HEK293 (cell line): ENCODE measurements at regions not wholly inside any gene's neighbourhood (a gene's known extent, or its start where the extent isn't known, plus 50 kb on each side); places are given as distances from the start of the nearest gene placed in this dataset.

Experiments used
- CTCF ChIA-PET: fragments of 350-600 bp; formaldehyde crosslinking; extraction: SDS; loops from one replicate; lab custom pipeline; 2021; ENCODE audit warnings: antibody characterized with exemption; lab: Yijun Ruan, JAX
- POLR2A ChIA-PET: fragments of 300-600 bp; formaldehyde crosslinking; extraction: SDS; loops from one replicate; lab custom pipeline; 2020; ENCODE audit warnings: antibody characterized with exemption, inconsistent platforms; lab: Yijun Ruan, JAX
- H3K27ac ChIP-seq: fragments of 200-500 bp; sonication (Bioruptor generic); 2 replicates; pipeline ENCODE4 v1.5.1; 2014; ENCODE audit warnings: low read depth, low read length, control low read depth, inconsistent platforms; ENCODE audit errors: extremely low read depth
- H3K36me3 ChIP-seq, 2 experiments: fragments of 200-500 bp in 1 of 2; sonication (Bioruptor generic) in 1 of 2; 1 replicate in 1 of 2; 2 replicates in 1 of 2; pipeline ENCODE4 v1.5.1; 2014 to 2017; ENCODE audit warnings: inconsistent platforms in 2 of 2, low read length in 2 of 2; ENCODE audit not compliant: control insufficient read depth in 2 of 2, insufficient read depth in 1 of 2
- H3K4me1 ChIP-seq: fragments of 200-500 bp; sonication (Bioruptor generic); 2 replicates; pipeline ENCODE4 v1.5.1; 2014; ENCODE audit warnings: mild to moderate bottlenecking, low read length, inconsistent platforms; ENCODE audit not compliant: control insufficient read depth, insufficient read depth
- H3K4me3 ChIP-seq: 2 replicates; pipeline ENCODE4 v1.5.1; 2011; ENCODE audit warnings: low read depth, mild to moderate bottlenecking, control low read depth, low read length, moderate library complexity
- H3K9me3 ChIP-seq: fragments of 200-500 bp; sonication (Bioruptor generic); 2 replicates; pipeline ENCODE4 v1.5.1; 2014; ENCODE audit warnings: low read depth, low read length, inconsistent platforms; ENCODE audit not compliant: control insufficient read depth, insufficient read depth
- KLF8 ChIP-seq: fragments of 450-650 bp; formaldehyde crosslinking; IDR thresholded peaks from 2 replicates; pipeline ENCODE4 v1.5.1; 2016; ENCODE audit warnings: missing biosample characterization, missing genetic modification characterization
- PRDM1 ChIP-seq: fragments of 450-650 bp; formaldehyde crosslinking; IDR thresholded peaks from 2 replicates; pipeline ENCODE4; 2016; ENCODE audit warnings: missing biosample characterization, missing genetic modification characterization
- PRDM10 ChIP-seq: fragments of 450-650 bp; formaldehyde crosslinking; IDR thresholded peaks from 2 replicates; pipeline ENCODE4 v1.5.1; 2016; ENCODE audit warnings: missing biosample characterization, missing genetic modification characterization
- WT1 ChIP-seq: fragments of 450-650 bp; formaldehyde crosslinking; IDR thresholded peaks from 2 replicates; pipeline ENCODE4 v1.5.1; 2016; ENCODE audit warnings: missing biosample characterization, missing genetic modification characterization
- ZNF184 ChIP-seq: fragments of 450-650 bp; IDR thresholded peaks from 2 replicates; pipeline ENCODE4 v1.5.1; 2018; ENCODE audit warnings: missing biosample characterization, mild to moderate bottlenecking, missing genetic modification characterization
- ZNF274 ChIP-seq, 2 experiments: fragments of 200-500 bp in 1 of 2; fragments of 450-650 bp in 1 of 2; sonication (Bioruptor generic) in 1 of 2; formaldehyde crosslinking in 1 of 2; IDR thresholded peaks; 2 replicates each; pipeline versions ENCODE4 v1.5.1 to v1.6.1; 2014 to 2016; ENCODE audit warnings: borderline replicate concordance in 1 of 2, inconsistent platforms in 1 of 2, low read length in 1 of 2, missing biosample characterization in 1 of 2, missing genetic modification characterization in 1 of 2
- ZNF596 ChIP-seq: fragments of 450-650 bp; IDR thresholded peaks from 2 replicates; pipeline ENCODE4 v1.5.0; 2018; ENCODE audit warnings: missing biosample characterization, mild to moderate bottlenecking, missing genetic modification characterization, moderate library complexity
- ZNF664 ChIP-seq: fragments of 450-650 bp; formaldehyde crosslinking; IDR thresholded peaks from 2 replicates; pipeline ENCODE4 v1.5.1; 2016; ENCODE audit warnings: missing biosample characterization, missing genetic modification characterization
- ZNF777 ChIP-seq: fragments of 450-650 bp; formaldehyde crosslinking; IDR thresholded peaks from 2 replicates; pipeline ENCODE4 v1.5.1; 2017; ENCODE audit warnings: missing biosample characterization, missing genetic modification characterization, borderline replicate concordance
- TF ChIP-seq, protein P1 (sequence below): fragments of 450-650 bp; formaldehyde crosslinking; IDR thresholded peaks from 2 replicates; pipeline ENCODE4 v1.5.1; 2016; ENCODE audit warnings: missing biosample characterization, missing genetic modification characterization
- TF ChIP-seq, protein P2 (sequence below): fragments of 450-650 bp; formaldehyde crosslinking; IDR thresholded peaks from 2 replicates; pipeline ENCODE4 v1.5.1; 2016; ENCODE audit warnings: missing biosample characterization, missing genetic modification characterization
- TF ChIP-seq, protein P3 (sequence below): fragments of 450-650 bp; formaldehyde crosslinking; IDR thresholded peaks from 2 replicates; pipeline ENCODE4 v1.5.1; 2016; ENCODE audit warnings: missing biosample characterization, missing genetic modification characterization
- TF ChIP-seq, protein P4 (sequence below): sonication (generic); formaldehyde crosslinking; IDR thresholded peaks from 2 replicates; pipeline ENCODE4 v1.8.1; 2022; ENCODE audit warnings: mild to moderate bottlenecking, moderate library complexity, missing genetic modification reagents
- TF ChIP-seq, protein P5 (sequence below): fragments of 450-650 bp; formaldehyde crosslinking; optimal IDR thresholded peaks from 2 replicates; pipeline ENCODE3; 2016; ENCODE audit warnings: missing biosample characterization, mild to moderate bottlenecking, missing genetic modification characterization

- ChIA-PET POLR2A (no interaction called here), CTCF (no interaction called here)
- TF ChIP-seq PRDM10 (tag by site-specific recombination) (no peak), PRDM1 (tag by site-specific recombination) (no peak), ZNF184 (no peak), ZNF664 (no peak), ZNF777 (tag by site-specific recombination) (no peak), WT1 (no peak), KLF8 (tag by site-specific recombination) (no peak), ZNF274 (IDR thresholded peaks at IDR 0.05; ENCODE audit: low read length) (no peak), ZNF274 (tag by site-specific recombination; IDR thresholded peaks at IDR 0.05; ENCODE audit: borderline replicate concordance) (no peak), ZNF596 (tag by site-specific recombination) (no peak)
- TF ChIP-seq, protein P1, sequence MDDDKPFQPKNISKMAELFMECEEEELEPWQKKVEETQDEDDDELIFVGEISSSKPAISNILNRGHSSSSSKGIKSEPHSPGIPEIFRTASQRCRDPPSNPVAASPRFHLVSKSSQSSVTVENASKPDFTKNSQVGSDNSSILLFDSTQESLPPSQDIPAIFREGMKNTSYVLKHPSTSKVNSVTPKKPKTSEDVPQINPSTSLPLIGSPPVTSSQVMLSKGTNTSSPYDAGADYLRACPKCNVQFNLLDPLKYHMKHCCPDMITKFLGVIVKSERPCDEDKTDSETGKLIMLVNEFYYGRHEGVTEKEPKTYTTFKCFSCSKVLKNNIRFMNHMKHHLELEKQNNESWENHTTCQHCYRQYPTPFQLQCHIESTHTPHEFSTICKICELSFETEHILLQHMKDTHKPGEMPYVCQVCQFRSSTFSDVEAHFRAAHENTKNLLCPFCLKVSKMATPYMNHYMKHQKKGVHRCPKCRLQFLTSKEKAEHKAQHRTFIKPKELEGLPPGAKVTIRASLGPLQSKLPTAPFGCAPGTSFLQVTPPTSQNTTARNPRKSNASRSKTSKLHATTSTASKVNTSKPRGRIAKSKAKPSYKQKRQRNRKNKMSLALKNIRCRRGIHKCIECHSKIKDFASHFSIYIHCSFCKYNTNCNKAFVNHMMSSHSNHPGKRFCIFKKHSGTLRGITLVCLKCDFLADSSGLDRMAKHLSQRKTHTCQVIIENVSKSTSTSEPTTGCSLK (tag by site-specific recombination), result no peak
- TF ChIP-seq, protein P2, sequence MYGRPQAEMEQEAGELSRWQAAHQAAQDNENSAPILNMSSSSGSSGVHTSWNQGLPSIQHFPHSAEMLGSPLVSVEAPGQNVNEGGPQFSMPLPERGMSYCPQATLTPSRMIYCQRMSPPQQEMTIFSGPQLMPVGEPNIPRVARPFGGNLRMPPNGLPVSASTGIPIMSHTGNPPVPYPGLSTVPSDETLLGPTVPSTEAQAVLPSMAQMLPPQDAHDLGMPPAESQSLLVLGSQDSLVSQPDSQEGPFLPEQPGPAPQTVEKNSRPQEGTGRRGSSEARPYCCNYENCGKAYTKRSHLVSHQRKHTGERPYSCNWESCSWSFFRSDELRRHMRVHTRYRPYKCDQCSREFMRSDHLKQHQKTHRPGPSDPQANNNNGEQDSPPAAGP (tag by site-specific recombination), result no peak
- TF ChIP-seq, protein P3, sequence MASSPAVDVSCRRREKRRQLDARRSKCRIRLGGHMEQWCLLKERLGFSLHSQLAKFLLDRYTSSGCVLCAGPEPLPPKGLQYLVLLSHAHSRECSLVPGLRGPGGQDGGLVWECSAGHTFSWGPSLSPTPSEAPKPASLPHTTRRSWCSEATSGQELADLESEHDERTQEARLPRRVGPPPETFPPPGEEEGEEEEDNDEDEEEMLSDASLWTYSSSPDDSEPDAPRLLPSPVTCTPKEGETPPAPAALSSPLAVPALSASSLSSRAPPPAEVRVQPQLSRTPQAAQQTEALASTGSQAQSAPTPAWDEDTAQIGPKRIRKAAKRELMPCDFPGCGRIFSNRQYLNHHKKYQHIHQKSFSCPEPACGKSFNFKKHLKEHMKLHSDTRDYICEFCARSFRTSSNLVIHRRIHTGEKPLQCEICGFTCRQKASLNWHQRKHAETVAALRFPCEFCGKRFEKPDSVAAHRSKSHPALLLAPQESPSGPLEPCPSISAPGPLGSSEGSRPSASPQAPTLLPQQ, result no peak
- TF ChIP-seq, protein P4, sequence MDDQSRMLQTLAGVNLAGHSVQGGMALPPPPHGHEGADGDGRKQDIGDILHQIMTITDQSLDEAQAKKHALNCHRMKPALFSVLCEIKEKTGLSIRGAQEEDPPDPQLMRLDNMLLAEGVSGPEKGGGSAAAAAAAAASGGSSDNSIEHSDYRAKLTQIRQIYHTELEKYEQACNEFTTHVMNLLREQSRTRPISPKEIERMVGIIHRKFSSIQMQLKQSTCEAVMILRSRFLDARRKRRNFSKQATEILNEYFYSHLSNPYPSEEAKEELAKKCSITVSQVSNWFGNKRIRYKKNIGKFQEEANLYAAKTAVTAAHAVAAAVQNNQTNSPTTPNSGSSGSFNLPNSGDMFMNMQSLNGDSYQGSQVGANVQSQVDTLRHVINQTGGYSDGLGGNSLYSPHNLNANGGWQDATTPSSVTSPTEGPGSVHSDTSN (CRISPR knock-in tag), result no peak
- TF ChIP-seq, protein P5, sequence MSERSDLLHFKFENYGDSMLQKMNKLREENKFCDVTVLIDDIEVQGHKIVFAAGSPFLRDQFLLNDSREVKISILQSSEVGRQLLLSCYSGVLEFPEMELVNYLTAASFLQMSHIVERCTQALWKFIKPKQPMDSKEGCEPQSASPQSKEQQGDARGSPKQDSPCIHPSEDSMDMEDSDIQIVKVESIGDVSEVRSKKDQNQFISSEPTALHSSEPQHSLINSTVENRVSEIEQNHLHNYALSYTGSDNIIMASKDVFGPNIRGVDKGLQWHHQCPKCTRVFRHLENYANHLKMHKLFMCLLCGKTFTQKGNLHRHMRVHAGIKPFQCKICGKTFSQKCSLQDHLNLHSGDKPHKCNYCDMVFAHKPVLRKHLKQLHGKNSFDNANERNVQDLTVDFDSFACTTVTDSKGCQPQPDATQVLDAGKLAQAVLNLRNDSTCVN (tag by site-specific recombination), result no peak
- Histone ChIP-seq H3K36me3 (no peaks in the 10 kb centered on the region; a peak in 1 of 3 replicates), H3K9me3 (no peaks in the 10 kb centered on the region), H3K27ac (no peak overlapping the region), H3K4me1 (no peaks in the 10 kb centered on the region), H3K4me3 (no peak overlapping the region)
Observed at GRCh38 chr6:143564484-143565017, 53.0 kb upstream of the FUCA2 start.
